TTC549 (cell line): ENCODE measurements at regions not wholly inside any gene's neighbourhood (a gene's known extent, or its start where the extent isn't known, plus 50 kb on each side); places are given as distances from the start of the nearest gene placed in this dataset.

ENCODE experiments used
- FAIRE-seq: peaks from 2 replicates; lab custom pipeline; 2012; peaks lifted over from hg19 to GRCh38; lab: Jason Lieb, UNC

DNA sequence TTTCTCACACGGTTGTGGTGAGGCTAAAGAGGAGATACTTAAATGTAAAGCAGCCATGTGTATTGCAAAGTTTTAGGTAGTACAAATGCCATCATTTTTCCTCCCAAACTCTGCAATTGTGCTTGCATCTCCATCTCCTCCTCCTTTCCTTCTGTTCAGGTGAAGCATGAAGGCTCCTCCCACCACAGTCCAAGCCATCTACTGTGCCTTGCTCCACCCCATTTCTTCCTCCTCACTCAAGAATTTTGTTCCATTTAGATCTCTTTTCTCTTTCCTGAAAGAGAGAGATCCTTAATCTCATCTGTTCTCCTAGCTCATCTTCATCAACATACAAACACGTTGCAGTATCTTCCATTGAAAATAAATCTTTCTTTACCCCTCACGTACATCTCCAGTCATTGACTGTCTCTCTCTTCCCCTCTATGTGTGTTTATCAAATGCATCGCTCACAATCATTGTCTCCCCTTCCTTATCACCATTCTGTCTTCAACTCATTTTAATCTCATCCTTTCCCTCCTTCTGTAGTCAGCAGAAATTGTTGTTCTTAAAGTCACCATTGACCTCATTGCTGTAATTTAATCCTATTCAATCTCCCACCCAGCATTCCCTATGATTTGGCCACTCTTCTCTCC is 392.1 kb downstream of the RAD51AP2 start:
- no peak for FAIRE-seq

DNA sequence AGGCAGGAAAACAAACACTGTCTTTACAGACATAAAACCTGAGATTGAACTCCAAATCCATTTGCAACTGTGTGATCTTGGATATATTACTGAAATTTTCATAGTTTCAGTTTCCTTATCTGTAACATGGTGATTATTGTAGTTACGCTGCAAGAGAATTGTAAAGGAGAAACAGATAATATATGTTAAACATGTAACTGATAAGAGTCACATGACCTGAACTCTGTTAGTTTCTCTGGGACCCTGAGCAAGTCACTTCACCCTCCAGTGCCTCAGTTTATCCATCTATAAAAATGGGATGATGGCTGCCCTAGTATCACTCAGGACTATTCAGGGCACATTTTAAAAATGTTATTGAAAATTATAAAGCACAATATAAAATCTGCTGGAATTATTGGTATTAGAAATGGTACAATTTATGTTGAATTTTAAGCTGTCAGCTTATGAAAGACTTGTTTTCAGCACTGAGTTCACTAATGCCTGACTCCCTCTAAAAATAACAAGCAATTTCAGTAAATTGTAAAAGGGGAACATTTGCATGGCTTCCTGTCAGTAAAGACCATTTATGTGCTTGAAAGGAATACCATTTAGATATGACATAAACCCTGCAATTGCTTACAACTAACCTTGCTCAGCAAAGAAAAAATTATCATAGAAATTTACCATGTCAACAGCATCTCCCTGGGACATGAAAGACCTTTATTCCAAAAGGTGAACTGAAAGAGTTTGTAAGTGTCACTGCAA is 393.5 kb downstream of the RAD51AP2 start:
- FAIRE-seq: no peak

DNA sequence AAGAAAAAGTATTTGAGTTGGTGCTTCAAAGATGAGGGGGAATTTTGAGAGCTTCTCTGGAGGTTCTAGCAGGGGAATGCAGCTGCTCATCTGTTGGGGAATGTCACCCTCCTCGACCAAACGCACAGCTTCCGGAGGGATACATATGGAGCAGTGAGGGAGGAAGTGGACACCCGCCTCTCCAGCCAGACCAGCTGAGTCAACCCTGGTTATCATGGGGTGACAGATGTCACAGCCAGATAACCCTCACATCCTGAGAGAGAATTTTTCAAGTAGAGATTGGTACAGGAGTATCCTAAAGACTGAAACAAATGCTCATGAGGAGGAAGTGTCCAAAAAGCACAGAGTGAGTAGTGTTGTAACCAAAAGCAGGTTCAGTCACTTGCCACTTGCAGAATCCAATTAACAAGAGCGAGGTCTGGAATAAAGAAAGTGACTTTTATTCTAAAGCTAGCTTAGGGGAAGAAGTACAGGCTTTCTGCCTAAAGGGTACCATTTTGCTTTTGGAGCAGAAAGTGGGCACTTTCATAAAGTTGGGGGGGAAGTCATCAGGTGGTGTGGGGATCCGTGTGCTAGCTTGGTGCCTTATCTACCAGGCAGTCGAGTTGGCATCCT is 395.2 kb downstream of the RAD51AP2 start:
- no peak for FAIRE-seq

DNA sequence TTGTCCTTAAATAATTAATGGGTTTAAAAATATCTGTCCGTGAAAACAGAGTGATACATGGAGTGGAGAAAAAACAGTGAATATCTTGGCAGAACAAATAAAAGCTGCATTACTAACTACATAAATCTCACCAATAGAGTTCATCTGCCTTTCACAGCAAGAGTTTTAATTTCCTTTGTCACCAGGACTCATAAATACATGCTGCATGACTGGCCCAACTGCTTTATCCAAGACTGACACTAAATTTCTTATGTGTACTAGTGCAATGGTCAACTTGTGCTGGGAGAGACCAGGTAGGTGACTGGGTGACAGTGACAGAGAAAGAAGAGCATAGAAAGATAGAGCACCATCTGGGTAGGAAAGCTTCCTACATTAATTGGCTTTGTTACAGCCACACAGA is 402.8 kb downstream of the RAD51AP2 start:
- no peak for FAIRE-seq

DNA sequence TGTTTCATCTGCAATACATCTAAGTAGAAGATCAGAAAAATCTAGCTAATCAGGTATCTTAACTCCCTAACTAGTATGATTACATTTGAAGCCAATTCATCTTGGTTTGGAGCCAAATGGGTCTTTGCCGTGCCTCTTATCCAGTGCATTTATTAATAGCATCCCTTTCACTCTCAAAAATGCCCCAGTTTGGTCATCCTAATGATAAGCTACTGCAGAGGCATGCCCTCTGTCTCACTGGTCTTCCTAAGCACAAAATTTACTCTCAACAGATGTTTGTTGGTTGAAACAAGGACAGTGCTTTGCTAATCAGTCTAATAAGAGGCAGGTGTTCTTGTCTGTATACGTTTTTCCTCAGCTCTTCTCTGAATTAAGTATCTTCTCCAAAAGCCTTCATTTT is 403.2 kb downstream of the RAD51AP2 start:
- no peak for FAIRE-seq

DNA sequence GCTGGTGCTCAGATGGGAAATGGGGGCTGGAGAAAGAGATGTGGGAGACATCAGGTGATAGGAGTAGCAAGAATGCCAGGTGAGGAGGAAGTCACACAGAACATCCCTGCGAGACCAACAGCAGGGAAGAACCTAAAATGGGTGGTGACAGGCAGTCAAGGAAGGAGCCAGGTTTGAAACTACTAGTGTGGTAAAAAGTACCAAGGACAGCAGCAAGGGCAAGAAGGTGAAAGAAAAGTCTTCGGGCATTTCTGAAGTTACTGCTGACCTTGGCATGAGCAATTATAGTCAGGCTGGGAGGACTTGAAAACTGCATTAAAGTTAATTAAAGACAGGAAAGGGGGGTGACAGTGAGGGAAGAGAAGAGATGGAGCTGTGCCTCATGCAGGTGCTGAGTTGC is 410.4 kb downstream of the RAD51AP2 start:
- FAIRE-seq: no peak

DNA sequence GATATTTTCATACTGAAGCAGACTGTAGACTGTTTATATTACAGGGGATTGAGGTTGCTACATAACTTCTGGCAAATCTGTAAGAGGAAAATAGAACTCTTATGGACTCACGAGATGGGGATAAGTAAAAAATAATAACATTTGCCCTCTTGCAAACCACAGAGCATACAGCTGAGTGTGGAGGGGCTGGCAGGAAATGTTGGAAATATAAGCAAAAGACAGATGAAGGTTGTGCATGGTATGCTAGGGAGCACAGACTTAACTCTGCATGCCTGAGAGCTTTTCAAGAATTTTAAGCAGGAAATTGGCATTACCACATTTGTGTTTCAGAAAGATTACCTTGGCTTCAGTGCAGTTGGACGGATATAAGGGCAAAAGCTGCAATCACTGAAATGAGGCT is 411.1 kb downstream of the RAD51AP2 start:
- no peak for FAIRE-seq

DNA sequence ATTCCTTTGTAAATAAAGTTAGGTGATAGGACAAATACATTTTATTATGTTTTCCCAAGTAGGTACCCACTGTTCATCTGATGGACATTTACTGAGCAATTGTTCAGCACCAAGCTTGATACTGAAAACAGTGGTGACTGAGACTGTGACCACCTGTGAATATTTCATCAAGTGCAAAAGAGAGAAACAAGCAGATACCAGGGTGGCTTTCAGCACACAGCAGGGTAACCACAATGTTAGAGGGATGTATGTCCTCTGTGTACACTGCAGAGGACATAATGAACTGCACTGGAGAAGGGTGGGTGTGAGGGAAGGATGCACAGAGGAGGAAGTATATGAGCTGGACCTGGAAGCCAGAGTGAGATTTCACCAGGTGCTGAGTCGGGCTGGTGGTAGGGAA is 411.8 kb downstream of the RAD51AP2 start:
- no peak for FAIRE-seq

DNA sequence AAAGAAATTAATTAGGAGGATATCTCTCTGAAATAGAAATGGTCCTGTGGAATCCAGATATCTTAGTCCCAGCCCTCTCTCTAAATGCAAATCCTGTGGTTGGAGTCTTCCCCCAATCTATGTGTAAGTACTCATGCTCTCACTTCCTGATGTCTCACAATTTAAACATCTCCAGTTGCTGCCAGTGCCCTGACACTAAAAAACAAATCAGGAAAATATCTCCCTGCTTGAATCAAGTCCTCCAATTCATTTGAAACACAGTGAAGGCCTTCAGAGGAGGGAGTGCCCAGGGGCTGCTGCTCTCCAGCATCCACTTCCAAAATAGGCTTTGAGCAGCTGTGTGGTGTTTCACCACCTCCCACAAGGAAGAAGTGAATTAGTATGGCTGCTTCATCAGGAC is 413.8 kb downstream of the RAD51AP2 start:
- FAIRE-seq: no peak

DNA sequence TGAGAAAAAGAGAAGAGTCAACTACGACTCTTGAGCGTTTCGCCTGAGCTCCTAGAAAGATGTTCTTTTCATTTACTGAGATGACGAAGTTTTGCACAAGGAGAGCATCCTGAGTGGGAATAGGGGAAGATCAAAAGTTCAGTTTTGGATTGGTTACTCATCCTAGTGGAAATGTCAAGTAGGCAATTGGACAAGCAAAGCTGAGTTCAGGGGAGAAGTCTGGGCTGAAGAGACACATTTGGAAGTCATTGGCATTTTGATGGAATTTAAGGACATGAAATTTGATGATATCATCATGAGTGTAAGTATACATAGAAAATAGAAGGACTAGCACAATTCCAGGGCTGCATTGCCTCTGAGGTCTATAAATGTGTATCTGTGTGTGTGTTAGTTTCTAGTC is 416.6 kb downstream of the RAD51AP2 start:
- FAIRE-seq: no peak

DNA sequence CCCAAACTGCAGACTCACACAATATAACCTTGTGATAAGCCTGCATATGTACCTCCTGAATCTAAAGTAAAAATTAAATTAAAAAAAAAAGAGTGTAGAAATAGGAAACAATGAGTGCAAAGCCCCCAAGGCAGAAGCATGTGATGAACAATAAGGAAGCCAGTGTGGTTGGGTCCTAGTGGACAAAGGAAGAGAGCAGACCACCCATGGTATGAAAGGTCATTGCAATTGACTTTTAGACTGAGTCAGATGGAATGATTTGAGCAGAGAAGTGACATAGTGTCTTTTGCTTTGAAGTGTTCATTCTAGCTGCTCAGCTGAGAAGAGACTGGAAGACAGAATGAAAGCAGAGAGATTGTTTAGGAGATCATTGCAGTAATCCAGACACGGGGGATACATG is 417.1 kb downstream of the RAD51AP2 start:
- no peak for FAIRE-seq

DNA sequence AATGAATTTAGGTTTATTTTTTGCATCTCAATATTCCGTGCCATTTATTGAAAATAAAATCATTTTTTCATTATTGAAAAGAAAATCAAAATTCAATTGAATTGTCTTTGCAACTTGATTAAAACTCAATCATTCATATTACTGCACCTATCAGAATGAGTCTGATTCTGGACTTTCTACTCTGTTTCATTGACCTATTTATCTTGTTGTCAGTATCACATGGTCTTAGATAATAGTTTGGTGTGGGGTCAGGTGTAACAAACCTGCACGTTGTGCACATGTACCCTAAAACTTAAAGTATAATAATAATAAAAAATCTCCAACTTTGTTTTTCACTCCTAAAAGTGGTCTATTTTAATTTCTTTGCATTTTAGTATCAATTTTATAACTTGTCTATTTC is 422.9 kb downstream of the RAD51AP2 start:
- FAIRE-seq: no peak

DNA sequence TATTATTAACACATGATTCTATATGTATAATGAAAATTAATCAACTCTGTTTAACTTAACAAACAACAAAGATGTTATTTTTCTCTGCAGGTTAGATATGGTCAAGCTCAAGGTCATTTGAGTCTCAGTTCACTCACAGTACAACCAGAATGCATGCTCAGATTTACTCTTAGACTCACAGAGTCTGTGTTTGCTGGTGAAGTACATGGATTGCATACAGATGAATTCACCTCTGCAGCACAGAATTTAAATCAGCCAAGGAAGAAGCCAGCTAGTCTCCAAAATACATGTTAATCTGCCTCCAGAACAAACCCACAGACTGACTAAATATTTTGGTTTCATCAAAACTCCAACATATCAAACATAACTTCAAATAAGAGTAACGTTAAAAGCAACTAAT is 424.5 kb downstream of the RAD51AP2 start:
- no peak for FAIRE-seq

DNA sequence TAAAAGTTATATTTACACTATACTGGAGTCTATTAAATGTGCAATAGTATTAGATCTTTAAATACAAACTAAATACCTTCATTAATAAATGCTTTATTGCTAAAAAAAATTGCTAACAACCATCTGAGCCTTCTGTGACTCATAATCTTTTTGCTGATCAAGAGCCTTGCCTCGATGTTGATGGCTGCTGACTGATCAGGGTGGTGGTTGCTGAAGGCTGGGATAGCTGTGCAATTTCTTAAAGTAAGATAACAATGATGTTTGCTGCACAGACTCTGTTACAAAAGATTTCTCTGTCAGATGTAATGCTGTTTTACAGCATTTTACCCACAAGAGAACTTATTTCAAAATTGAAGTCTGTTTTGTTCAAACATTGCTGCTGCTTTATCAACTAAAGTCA is 421.4 kb upstream of the CYRIA start:
- FAIRE-seq: no peak

DNA sequence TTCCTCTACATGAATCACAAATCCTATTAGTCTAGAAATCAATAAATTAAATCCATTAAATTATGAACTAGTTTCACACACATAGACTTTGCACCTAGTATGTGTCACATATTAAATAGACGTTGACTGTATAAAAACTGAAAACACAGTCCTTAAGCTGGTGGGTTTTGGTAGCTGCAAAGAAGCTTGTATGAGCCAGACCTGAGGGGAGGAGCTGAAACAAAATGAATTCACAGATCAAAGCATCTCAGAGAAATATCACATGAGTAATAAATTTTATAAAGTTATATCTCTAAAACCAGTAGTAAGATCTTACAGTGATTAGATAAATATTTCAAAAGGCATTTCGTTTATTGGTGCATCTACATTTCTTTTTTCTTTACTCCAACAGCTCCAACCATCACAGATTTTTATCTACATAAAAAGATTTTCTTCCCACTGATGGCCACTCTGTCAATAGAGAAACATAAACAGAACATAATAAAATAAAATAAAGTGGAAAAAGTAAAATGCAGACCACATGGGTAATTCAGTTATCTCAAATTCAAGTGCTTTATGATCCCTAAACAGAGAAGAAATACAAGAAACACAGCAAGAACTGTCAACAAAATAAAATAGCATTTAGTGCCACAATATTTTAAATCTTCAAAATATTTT is 420.0 kb upstream of the CYRIA start:
- FAIRE-seq: no peak

DNA sequence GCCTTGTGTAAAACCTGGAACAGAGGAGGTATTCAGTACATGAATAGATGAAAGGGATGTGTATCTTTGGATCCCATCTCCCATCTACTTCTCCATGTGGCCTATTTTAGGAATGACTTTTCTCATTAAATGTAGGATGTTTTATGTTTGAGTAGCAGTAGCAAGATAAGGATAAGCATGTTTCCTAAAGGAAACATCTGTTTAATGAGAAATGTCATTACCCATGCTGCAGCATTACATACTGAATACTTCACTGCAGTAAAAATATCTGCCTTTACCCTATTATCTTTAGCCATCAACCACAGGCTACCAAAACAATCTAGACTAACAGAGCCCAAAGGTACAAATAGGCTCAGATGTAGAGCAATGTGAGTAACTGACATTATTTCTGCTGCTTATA is 419.2 kb upstream of the CYRIA start:
- no peak for FAIRE-seq

DNA sequence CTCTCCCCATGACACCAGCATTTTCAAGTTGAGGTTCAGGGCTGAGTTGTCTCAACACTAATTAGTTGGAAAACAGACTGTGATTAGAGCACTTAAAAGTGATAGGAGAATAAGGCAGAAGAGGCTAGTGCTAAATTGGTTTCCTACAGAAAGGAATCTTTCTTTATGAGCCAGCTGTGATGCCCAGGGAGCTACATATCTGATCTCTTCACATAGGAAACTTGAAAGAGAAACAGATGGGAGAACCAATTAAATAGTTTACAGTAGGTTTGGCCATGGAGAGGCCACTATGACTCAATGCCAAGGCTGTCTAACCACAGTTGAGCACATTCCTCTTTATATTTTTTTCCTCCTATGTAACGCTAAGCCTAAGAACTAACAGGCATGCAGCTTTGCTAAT is 418.3 kb upstream of the CYRIA start:
- FAIRE-seq: no peak

DNA sequence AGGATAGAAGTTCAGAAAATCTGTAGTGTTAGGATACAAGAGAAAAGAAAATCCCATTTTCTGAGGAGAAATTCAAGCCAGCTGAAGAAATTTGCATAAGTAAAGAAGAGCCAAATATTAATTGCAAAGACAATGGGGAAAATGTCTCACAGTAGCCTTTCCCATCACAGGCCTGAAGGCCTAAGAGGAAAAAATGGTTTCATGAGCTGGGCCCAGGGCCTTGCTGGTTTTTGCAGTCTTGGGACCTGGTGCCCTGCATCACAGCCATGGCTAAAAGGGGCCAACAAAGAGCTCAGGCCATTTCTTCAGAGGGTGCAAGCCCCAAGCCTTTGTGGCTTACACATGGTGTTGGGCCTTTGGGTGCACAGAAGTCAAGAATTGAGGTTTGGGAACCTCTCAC is 413.6 kb upstream of the CYRIA start:
- FAIRE-seq: no peak

DNA sequence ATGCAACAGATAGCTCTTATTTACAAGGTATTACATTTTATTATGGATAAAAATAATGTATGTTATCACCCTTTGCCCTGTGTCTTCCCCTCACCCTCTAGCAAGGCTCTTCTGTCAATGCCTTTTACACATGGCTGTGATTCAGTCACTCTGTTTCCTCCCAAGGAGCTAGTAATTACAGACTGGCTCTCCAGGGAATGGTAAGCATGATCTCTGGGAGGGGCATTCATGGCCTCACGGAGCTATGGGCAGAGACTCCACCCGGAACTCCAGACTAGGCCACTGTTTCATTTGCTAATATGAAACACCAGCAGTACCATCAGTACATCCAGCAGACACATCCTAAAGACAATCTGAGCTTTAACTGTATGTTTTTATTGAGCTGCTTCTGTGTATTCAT is 410.9 kb upstream of the CYRIA start:
- FAIRE-seq: no peak

DNA sequence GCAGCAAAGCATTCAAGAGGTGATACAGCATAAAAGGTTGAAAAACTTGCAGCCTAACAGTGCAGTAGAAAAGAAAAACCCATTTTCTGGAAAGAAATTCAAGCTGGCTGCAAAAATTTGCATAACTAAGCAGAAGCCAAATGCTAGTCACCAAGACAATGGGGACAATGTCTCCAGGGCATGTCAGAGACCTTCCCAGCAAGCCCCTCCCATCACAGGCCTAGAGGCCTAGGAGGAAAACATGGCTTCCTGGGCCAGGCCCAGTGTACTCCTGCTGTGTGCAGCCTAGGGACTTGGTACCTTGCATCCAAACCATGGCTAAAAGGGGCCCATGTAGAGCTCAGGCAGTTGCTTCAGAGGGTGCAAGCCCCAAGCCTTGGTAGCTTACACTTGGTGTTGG is 405.1 kb upstream of the CYRIA start:
- no peak for FAIRE-seq

DNA sequence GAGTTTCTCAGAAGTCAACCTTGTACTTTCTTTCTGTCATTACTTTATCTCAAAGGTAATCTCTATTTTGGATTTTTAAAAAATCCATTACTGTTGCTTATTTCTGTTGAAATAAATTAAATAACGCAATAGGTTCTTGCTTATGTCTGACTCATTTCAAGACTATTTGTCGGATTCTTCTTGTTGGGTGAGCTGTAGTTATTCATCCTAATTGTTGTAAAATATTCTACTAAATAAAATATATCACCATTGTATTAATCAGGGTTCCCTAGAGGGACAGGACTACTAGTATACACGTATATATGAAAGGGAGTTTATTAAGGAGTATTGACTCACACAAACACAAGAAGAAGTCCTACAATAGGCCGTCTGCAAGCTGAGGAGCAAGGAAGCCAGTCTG is 403.9 kb upstream of the CYRIA start:
- FAIRE-seq: no peak

DNA sequence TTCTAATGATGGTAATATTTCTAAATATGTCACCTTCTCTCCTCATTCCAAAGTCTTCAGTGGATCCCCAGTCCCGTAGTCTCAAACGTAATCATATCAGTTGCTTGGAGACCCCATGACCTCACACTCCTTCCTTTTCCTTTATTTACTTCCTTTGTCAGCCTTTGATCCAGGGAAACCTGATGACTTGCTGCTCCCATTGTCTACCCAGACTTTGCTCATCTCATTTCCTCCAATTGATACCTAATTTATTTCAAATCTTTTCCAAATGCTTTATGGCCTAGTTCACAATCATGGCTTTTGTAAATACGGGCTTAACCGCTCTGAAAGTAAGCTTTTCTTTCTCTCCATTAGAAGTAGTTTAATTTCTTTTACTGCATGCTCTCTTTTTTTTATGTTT is 402.4 kb upstream of the CYRIA start:
- no peak for FAIRE-seq

DNA sequence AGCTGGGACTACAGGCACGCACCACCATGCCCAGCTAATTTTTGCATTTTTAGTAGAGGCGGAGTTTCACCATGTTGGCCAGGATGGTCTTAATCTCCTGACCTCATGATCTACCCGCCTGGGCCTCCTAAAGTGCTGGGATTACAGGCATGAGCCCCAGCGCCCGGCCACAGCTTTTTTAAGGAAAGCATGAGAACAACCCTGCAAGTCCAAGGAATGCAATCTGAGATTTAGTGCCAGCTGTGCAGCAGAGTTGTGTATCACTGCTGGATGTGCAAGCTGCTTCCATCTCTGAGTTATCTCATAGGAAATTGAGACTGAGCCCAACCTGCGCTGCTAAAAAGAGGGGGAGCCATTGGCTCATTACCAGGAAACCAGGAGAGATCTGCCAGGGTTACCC is 399.9 kb upstream of the CYRIA start:
- no peak for FAIRE-seq

DNA sequence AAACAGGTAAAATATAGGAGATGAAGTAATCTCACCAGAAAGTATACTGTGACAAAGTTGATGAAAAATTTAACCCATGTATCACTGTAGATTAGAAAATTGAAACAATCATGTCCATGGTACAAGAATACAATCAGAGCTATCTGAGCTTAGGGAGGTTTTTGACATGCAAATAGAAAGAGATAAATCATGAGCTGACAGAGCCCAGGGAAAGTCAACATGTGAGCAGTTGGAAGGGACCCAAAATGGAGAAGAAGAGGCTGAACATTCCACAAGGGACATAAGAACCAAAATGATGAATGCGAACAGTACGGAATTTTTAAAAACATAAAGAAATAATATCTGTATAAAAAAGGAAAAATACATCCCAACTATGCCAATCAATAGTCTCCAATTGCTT is 395.4 kb upstream of the CYRIA start:
- FAIRE-seq: no peak
